ENCODE measurements at regions not wholly inside any gene's neighbourhood (a gene's known extent, or its start where the extent isn't known, plus 50 kb on each side); places are given as distances from the start of the nearest gene placed in this dataset.

DNA sequence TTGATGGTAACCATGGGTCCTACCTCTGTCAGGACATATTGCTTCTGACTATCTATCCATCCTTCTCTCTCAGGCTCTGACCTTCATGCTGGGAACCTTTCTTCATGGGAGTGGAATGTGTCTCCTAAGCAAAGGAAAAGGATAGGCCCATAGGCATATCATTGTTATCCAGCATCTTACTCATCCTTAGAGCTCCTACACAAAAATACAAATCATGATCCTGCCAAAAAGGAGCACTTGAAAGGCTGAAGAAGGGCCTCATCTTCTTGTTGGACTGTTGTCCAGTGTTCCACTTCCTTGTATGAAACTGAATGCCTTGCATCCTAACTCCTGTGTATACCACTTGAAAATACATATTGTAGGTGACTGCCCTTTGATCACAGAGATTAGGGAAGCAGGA lies 96.1 kb upstream of the SOX2 start:
- H3K4me2 ChIP-seq (ENCODE audit: insufficient read depth in 1 of 2, low read depth in 2 of 2, low read length in 2 of 2), result no peak overlapping the region
- no peak overlapping the region for H4K91ac ChIP-seq (replicated peaks; ENCODE audit: insufficient read length, low read length)
- H3K9ac ChIP-seq (replicated peaks in 1 of 4; ENCODE audit: extremely low read depth in 1 of 4, low read depth in 3 of 4, low read length in 3 of 4), result no peak overlapping the region
- FAIRE-seq (no peak), DNase-seq (ENCODE audit: low read depth in 1 of 2, low spot score in 2 of 2) (no peak)
- H2BK5ac ChIP-seq (ENCODE audit: low read depth, low read length), result no peak overlapping the region
- no peak overlapping the region for H3K14ac ChIP-seq (ENCODE audit: insufficient read length)
- ChIA-PET CTCF (ENCODE audit: partially characterized antibody) (interaction anchor here (0.6 to 1.2 kb wide), 5 partner anchors 85 to 289 kb away, joined by 3 to 7 read pairs (median 4); no protein-coding TSS in a partner anchor), POLR2A (ENCODE audit: partially characterized antibody) (interaction anchor here (1.1 kb wide), 1 partner anchor 10 kb away, joined by 4 read pairs; no protein-coding TSS in a partner anchor)
- no peak overlapping the region for H3K23ac ChIP-seq (ENCODE audit: insufficient read length)
- H4K20me1 ChIP-seq (replicated peaks in 1 of 2; ENCODE audit: control insufficient read depth in 1 of 2, insufficient read depth in 2 of 2, low read length in 2 of 2), result no peaks in the 10 kb centered on the region
- no peaks in the 10 kb centered on the region for H3K27me3 ChIP-seq (replicated peaks in 1 of 4; ENCODE audit: control insufficient read depth in 3 of 4, extremely low read depth in 1 of 4, insufficient read depth in 3 of 4, low read length in 3 of 4)
- H3K9me3 ChIP-seq (ENCODE audit: insufficient read depth in 2 of 2, low read depth in 1 of 2, low read length in 1 of 2), result no peaks in the 10 kb centered on the region
- H3K56ac ChIP-seq (replicated peaks; ENCODE audit: insufficient read length, low read depth, low read length), result no peak overlapping the region
- no peaks in the 10 kb centered on the region; a peak in 1 of 4 replicates for H3K79me2 ChIP-seq (ENCODE audit: control insufficient read depth in 1 of 2, insufficient read depth in 2 of 2, low read length in 2 of 2)
- no peak overlapping the region for H2AK5ac ChIP-seq (ENCODE audit: low read depth, low read length)
- peaks cover 0 to 7% (median 4%) of the 10 kb centered on the region in 4 experiments; a peak in 4 of 7 replicates for H3K4me1 ChIP-seq (replicated peaks in 1 of 4; ENCODE audit: control insufficient read depth in 3 of 4, insufficient read depth in 4 of 4, low read length in 3 of 4)
- no peak overlapping the region for H4K5ac ChIP-seq (ENCODE audit: insufficient read length, low read depth, low read length)
- no peak overlapping the region for H2BK120ac ChIP-seq (replicated peaks; ENCODE audit: low read depth, low read length)
- H3K4me3 ChIP-seq (ENCODE audit: extremely low read depth in 1 of 4, insufficient read depth in 2 of 4, low read depth in 3 of 4, low read length in 4 of 4), result no peak overlapping the region
- no peaks in the 10 kb centered on the region; the same call in 1 of the 2 replicates for H3K23me2 ChIP-seq (ENCODE audit: low read depth, low read length)
- H3K36me3 ChIP-seq (ENCODE audit: control insufficient read depth in 2 of 4, insufficient read depth in 4 of 4, low read length in 3 of 4), result no peaks in the 10 kb centered on the region
- no peak overlapping the region for H2BK15ac ChIP-seq (ENCODE audit: low read length)
- H4K8ac ChIP-seq (ENCODE audit: extremely low read depth, insufficient read depth, low read length), result no peak overlapping the region
- H2BK12ac ChIP-seq (ENCODE audit: low read depth, low read length), result no peak overlapping the region
- H3K18ac ChIP-seq (ENCODE audit: extremely low read depth, low read length), result no peak overlapping the region
- H3K79me1 ChIP-seq (ENCODE audit: low read depth, low read length), result no peaks in the 10 kb centered on the region
- no peak overlapping the region for H3K27ac ChIP-seq (ENCODE audit: low read depth, low read length)
- no peak for TF ChIP-seq EP300 (IDR thresholded peaks at IDR 0.05; ENCODE audit: borderline replicate concordance in 1 of 2, low read depth in 2 of 2, low read length in 2 of 2)
- TF ChIP-seq, protein P1, sequence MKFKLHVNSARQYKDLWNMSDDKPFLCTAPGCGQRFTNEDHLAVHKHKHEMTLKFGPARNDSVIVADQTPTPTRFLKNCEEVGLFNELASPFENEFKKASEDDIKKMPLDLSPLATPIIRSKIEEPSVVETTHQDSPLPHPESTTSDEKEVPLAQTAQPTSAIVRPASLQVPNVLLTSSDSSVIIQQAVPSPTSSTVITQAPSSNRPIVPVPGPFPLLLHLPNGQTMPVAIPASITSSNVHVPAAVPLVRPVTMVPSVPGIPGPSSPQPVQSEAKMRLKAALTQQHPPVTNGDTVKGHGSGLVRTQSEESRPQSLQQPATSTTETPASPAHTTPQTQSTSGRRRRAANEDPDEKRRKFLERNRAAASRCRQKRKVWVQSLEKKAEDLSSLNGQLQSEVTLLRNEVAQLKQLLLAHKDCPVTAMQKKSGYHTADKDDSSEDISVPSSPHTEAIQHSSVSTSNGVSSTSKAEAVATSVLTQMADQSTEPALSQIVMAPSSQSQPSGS (IDR thresholded peaks at IDR 0.05; ENCODE audit: low read length), result no peak
- H3K4ac ChIP-seq (replicated peaks; ENCODE audit: insufficient read length, low read depth, low read length), result no peak overlapping the region
- H2BK20ac ChIP-seq (ENCODE audit: low read length), result no peak overlapping the region
- no peak overlapping the region for H2AFZ ChIP-seq (ENCODE audit: low read length)
